GM19328 (cell line): ENCODE measurements at regions not wholly inside any gene's neighbourhood (a gene's known extent, or its start where the extent isn't known, plus 50 kb on each side); places are given as distances from the start of the nearest gene placed in this dataset.

Experiments used
- ATAC-seq: cut with Tn5 transposase; IDR thresholded peaks from one replicate; pipeline ENCODE4 v1.9.1; 2021; ENCODE audit warnings: mild to moderate bottlenecking, moderate library complexity; ENCODE audit not compliant: unreplicated experiment

- no peak for ATAC-seq
These were observed 95.6 kb upstream of the FOXC1 start for GRCh38 chr6:1514078-1514477.

- no peak for ATAC-seq
These were observed 94.4 kb upstream of the FOXC1 start for GRCh38 chr6:1515280-1515679.

- ATAC-seq, result no peak
These were observed 93.9 kb upstream of the FOXC1 start for GRCh38 chr6:1515781-1516180.

DNA sequence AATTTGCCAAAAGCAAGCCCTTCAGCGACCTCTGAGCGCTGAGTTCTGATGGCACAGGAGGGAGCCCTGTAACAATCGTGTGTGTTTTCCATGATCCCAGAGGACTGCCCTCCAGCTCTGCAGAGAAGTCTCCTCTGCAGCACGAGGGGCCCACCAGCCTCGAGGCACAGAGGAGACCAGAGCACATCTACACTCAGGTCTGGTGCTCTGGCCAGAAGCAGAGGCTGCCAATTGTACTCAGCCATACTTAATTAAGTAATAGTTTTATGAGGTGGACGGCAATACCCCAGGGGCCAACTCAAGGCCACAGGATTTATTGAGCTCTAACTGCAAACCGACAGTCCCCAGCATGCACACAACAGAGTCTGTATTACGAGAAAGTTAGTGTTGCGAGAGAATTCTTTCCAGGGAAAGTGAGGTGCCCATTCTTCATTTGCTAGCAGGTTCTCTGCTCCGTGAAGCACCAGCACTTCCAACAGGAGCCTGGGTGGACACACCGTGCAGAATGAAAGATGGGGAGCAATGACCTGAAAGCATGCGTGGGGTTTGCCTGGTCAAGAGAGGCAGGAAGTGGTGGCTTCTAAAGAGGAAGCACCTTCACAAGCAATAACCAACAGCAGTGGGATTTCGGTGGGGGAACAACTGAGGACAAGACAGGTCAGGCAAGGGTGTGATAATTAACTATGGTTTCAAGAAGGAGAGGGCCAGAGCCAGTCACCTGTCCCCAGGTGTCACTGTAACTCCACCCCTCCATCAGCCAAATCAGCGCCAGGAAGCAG, 92.8 kb upstream of the FOXC1 start:
- ATAC-seq, result no peak

DNA sequence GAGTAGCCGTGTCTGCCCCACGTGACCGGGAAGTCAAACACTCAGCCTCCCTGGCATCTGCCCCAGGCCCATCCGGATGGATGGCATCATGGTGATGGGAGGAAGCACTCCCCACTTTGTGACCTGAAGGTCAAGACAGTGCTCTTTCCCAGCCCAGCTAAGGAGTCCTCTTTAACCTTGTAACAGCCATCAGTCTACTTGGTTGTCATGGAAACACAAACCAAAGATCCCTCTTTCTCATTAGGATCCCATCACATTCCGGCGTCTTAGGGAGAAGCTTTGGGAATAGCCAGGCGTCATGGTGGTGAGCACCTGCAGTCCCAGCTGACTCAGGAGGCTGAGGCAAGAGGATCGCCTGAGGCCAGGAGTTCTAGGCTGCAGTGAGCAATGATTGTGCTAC, 90.9 kb upstream of the FOXC1 start:
- no peak for ATAC-seq

GRCh38 chr6:1519597-1519996, 90.1 kb upstream of the FOXC1 start:
- ATAC-seq, result no peak

- no peak for ATAC-seq
These were observed 86.9 kb upstream of the FOXC1 start for GRCh38 chr6:1522779-1523178.

- no peak for ATAC-seq
These were observed 85.7 kb upstream of the FOXC1 start for GRCh38 chr6:1524040-1524480.

- ATAC-seq, result no peak
These were observed 84.2 kb upstream of the FOXC1 start for GRCh38 chr6:1525364-1526038.

- ATAC-seq, result no peak
These were observed 83.2 kb upstream of the FOXC1 start for GRCh38 chr6:1526398-1527072.

- no peak for ATAC-seq
These were observed 82.7 kb upstream of the FOXC1 start for GRCh38 chr6:1527073-1527457.

- ATAC-seq, result no peak
These were observed 74.4 kb upstream of the FOXC1 start for GRCh38 chr6:1535295-1535694.

DNA sequence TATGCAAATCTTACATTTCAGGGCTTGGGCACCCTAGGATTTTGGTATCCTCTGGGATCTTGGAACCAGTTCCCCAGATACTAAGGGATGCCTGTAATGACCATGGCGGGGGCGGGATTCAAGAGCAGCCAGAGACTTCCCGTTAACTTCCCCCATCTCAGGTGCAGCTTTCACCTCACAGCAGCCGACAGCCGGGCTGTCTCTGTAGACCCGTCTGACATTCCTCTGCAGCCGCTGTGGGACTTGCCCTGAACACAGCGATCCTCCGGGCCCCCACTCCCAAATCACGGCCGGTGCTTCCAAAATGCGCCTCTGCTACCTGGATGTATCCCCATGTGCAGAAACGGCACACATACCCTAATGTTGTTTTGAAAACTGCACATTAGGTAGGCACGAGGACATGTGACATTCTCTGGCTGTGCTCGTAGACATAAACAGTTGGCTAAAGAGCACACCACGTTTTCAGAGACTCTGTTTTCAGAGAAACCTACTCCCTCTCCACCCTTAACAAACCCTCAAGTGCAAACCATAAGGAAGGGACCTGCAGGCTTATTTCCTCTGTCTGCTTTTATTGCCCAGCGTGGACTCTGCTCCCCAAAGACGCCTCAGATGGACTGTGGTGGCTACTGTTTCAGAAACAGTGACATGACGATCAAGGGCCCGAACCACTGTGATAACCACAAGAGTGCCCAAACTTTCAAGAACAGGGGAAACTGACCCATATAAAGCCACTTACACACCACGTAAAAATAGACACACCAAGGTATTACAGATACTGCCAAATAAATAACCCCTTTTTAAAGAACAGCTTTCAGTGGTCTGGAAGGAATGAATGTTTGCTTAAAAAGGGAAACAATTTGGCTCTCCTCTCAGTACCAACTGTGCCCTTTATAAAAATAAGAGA, 72.9 kb upstream of the FOXC1 start:
- no peak for ATAC-seq

- no peak for ATAC-seq
These were observed 71.3 kb upstream of the FOXC1 start for GRCh38 chr6:1538369-1538768.

GRCh38 chr6:1538810-1539478, 70.8 kb upstream of the FOXC1 start:
- ATAC-seq, result no peak

GRCh38 chr6:1540864-1541521, 68.7 kb upstream of the FOXC1 start:
- ATAC-seq, result no peak

DNA sequence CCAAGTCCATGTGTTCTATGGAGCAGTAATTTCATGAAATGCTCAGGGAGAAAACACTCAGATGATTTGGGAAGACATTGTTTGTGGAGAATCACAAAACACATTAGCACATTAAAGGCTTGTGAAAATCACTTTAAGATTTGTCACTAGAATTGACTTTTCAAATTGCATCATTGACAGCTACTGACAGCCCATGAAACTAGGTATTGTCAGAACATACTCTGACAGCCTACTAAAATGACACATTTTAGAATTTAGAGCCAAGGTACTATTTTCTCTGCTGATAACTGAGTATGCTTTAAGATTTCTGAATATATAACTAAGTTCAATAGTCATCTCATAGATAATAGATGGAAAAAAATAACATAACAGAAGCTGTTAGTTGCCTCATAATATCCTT, 67.4 kb upstream of the FOXC1 start:
- ATAC-seq, result no peak

DNA sequence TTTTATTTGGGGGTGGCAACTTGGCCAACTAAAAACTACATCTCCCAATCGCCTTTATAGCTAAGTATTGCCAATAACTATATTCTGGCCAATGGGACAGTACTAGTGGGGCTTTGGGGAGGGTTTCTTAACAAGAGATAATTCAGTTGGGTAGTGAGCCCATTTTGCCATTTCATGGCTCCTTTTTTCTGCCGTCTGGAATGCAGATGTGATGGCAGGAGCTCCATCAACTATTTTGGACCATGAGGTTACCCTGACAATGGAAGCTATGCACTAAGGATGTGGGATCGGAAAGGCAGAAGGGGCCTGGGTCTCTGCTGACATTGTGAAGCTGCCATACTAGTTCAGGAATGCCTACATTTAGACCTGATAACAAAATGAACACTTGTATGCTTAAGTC, 67.0 kb upstream of the FOXC1 start:
- ATAC-seq, result no peak

DNA sequence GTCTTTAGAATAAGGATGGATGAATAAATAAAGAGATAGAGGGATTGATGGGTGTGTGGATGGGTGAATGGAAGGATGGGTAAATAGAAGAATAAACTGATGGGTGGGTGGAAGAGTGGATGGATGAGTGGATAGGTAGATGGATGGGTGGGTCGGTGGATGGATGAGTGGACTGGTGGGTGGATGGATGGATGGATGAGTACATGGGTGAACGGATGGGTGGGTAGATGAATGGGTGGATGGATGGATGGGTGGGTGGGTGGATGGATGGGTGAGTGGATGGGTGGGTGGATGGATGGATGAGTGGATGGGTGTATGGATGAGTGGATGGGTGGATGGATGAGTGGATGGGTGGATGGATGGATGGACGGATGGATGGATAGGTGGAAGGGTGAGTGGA, 65.7 kb upstream of the FOXC1 start:
- no peak for ATAC-seq

- no peak for ATAC-seq
These were observed 65.1 kb upstream of the FOXC1 start for GRCh38 chr6:1544603-1545002.
